HFFc6 (cell line): ENCODE measurements at regions not wholly inside any gene's neighbourhood (a gene's known extent, or its start where the extent isn't known, plus 50 kb on each side); places are given as distances from the start of the nearest gene placed in this dataset.

Experiments
- DNase-seq: peaks from one replicate; pipeline ENCODE4 v3.0.0-alpha.2; 2018
- H3K27ac Mint-ChIP-seq: 2 replicates; pipeline ENCODE4 v1.8.0; 2020; ENCODE audit warnings: mild to moderate bottlenecking, mixed read lengths
- H3K27me3 Mint-ChIP-seq: 2 replicates; pipeline ENCODE4 v1.8.0; 2021; ENCODE audit warnings: mild to moderate bottlenecking, moderate library complexity, mixed read lengths; ENCODE audit not compliant: insufficient read depth
- H3K36me3 Mint-ChIP-seq: 2 replicates; pipeline ENCODE4 v1.8.0; 2021; ENCODE audit warnings: low read depth, mixed read lengths
- H3K4me1 Mint-ChIP-seq: 2 replicates; pipeline ENCODE4 v1.8.0; 2020; ENCODE audit warnings: low read depth, mixed read lengths
- H3K4me3 Mint-ChIP-seq: 2 replicates; pipeline ENCODE4 v1.8.0; 2020; ENCODE audit warnings: mild to moderate bottlenecking, moderate library complexity, mixed read lengths
- H3K9me3 Mint-ChIP-seq: 2 replicates; pipeline ENCODE4 v1.8.0; 2020; ENCODE audit warnings: mild to moderate bottlenecking, mixed read lengths
- CTCF ChIP-seq: fragments of 200-600 bp; sonication (generic); IDR thresholded peaks from 2 replicates; pipeline ENCODE4 v1.5.0; 2021; ENCODE audit warnings: antibody characterized with exemption, mild to moderate bottlenecking

DNA sequence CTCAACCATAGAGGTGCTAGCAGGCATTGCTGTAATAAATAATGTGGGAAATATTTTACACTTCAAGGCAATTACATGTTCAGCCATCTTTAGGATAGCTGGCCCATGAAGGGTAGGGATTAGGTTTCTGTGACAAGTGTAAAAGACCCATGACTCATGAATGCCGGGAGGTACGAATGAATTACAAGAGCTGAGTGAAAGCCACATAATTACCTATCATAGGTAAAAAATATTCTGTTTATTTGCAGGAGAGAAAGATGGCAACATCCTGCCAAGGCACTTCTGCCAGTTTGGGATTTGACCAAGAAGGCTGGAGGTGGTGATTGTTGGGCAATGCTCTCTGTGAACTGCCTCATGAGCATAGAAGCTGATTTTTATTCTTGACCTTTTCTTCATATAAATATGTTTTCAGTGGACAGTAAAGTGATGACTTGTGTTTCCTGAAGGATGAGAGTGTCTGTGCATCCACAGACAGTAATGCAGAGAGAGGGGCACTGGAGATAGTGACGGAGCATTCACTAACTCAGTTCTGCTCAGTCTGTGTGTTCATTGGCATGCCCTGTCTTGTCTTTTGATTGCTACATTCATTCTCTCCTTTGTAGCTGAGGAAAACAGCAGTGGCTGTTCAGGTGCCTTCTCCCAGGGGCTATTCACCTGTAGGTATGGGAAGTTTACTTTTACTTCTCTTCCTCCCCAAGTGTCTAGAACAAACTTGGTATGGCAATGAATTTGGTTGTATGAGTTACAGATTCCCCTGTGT, 481.1 kb downstream of the TFAP2B start:
- DNase-seq, result no peak
- Mint-ChIP-seq H3K4me1 (no peaks in the 10 kb centered on the region), H3K27me3 (peaks cover 4% of the 10 kb centered on the region), H3K36me3 (no peaks in the 10 kb centered on the region), H3K9me3 (peaks cover 27% of the 10 kb centered on the region), H3K4me3 (no peak overlapping the region), H3K27ac (no peak overlapping the region)
- TF ChIP-seq CTCF, result no peak

DNA sequence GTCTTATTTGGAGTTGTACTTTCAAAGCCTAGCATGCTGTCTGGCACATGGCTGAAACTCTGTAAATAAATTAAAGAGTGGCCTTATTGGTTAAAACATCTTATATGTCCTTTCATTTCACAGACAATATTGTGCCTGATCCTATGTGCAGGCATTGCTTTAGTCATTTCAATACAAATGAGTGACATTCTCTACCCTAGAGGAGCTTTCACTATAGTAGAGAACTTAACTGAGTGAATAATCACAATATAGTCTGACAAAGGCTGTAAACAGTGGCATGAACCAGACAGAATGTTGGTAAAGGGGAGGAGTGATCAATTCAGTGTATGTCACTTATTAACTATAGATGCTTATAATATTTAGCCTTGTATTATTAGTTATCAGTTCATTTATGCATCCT, 481.8 kb downstream of the TFAP2B start:
- Mint-ChIP-seq H3K4me1 (no peaks in the 10 kb centered on the region), H3K27me3 (peaks cover 4% of the 10 kb centered on the region), H3K27ac (no peak overlapping the region), H3K36me3 (no peaks in the 10 kb centered on the region), H3K9me3 (peaks cover 27% of the 10 kb centered on the region), H3K4me3 (no peak overlapping the region)
- TF ChIP-seq CTCF, result no peak
- no peak for DNase-seq

GRCh38 chr6:51301962-51302361, 483.3 kb downstream of the TFAP2B start:
- no peaks in the 10 kb centered on the region for H3K4me1 Mint-ChIP-seq
- H3K36me3 Mint-ChIP-seq, result no peaks in the 10 kb centered on the region
- H3K27ac Mint-ChIP-seq, result no peak overlapping the region
- peaks cover 36% of the 10 kb centered on the region for H3K9me3 Mint-ChIP-seq
- H3K27me3 Mint-ChIP-seq, result peaks cover 4% of the 10 kb centered on the region
- DNase-seq, result no peak
- no peak overlapping the region for H3K4me3 Mint-ChIP-seq
- no peak for TF ChIP-seq CTCF

DNA sequence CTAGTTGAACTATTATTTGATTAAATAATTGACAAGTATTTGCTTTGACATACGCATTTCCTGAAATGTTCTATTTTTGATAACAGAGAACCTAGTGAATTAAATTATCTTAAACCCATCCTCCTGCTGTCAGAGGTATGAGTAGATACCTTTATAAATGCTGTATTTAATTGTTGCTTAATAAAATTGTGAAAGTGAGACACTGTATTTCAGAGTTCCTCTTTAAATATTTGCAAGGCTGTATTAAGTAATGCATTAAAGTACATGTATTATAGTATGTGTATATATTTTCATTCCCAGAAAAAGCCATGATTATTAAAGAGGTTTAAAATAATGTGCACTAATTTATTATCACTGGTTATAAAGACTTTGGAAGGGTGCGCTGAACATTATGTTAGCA, 483.8 kb downstream of the TFAP2B start:
- no peak overlapping the region for H3K4me3 Mint-ChIP-seq
- no peaks in the 10 kb centered on the region for H3K36me3 Mint-ChIP-seq
- H3K27ac Mint-ChIP-seq, result no peak overlapping the region
- no peak for TF ChIP-seq CTCF
- peaks cover 4% of the 10 kb centered on the region for H3K27me3 Mint-ChIP-seq
- peaks cover 34% of the 10 kb centered on the region for H3K9me3 Mint-ChIP-seq
- no peak for DNase-seq
- no peaks in the 10 kb centered on the region for H3K4me1 Mint-ChIP-seq

- H3K27ac Mint-ChIP-seq, result no peak overlapping the region
- H3K9me3 Mint-ChIP-seq, result peaks cover 28% of the 10 kb centered on the region
- H3K4me3 Mint-ChIP-seq, result no peak overlapping the region
- no peaks in the 10 kb centered on the region for H3K4me1 Mint-ChIP-seq
- DNase-seq, result no peak
- TF ChIP-seq CTCF, result no peak
- H3K27me3 Mint-ChIP-seq, result peaks cover 3% of the 10 kb centered on the region
- no peaks in the 10 kb centered on the region for H3K36me3 Mint-ChIP-seq
These were observed 484.7 kb downstream of the TFAP2B start for GRCh38 chr6:51303338-51303737.
